ENCODE measurements at regions not wholly inside any gene's neighbourhood (a gene's known extent, or its start where the extent isn't known, plus 50 kb on each side); places are given as distances from the start of the nearest gene placed in this dataset.
A peak's percentile ranks its signal among the peaks of the same experiment; 100 is the strongest.

DNA sequence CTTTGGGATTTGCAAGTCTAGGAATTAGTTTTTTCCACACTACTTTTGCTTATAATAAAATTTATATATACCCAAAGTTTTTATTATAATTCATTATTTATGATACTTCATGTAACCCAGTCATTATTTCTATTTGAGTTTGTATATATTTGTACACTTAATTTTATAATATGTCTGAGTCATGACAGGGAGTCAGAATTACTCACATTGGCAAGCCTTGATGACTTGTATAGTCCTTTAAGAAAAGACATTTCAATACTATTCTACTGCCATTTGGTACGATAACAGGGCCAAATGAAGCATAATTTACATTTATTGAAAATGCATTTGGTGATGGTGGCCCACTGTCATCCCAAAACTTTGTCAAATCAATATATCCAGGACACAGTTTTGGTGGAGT lies 95.9 kb upstream of the UNC13C start:
- no peaks in the 10 kb centered on the region for H3K36me3 ChIP-seq
- intact Hi-C loops (cut with DNase I), result no loop called here
- DNase-seq, result no peak
- no peaks in the 10 kb centered on the region for H3K9me3 ChIP-seq
- 0 to 48% methylated on average over 1 of the region's 1 CpG for WGBS, 2 donors
- no peak overlapping the region for H3K27ac ChIP-seq
- no peak overlapping the region for H3K4me3 ChIP-seq (replicated peaks in 1 of 3)
- H3K4me1 ChIP-seq, result no peaks in the 10 kb centered on the region
- H3K27me3 ChIP-seq, result no peaks in the 10 kb centered on the region
- TF ChIP-seq POLR2A (IDR thresholded peaks at IDR 0.05), result no peak
- no peak for TF ChIP-seq CTCF (IDR thresholded peaks at IDR 0.05)

GRCh38 chr15:53880357-53880756 lies 97.9 kb upstream of the UNC13C start:
- intact Hi-C loops (cut with DNase I), result no loop called here
- TF ChIP-seq CTCF (IDR thresholded peaks at IDR 0.05), result no peak
- TF ChIP-seq POLR2A (IDR thresholded peaks at IDR 0.05), result no peak

GRCh38 chr15:53875711-53876110 lies 102.5 kb upstream of the UNC13C start:
- Histone ChIP-seq H3K4me3 (replicated peaks in 1 of 3) (no peak overlapping the region), H3K36me3 (no peaks in the 10 kb centered on the region), H3K9me3 (no peaks in the 10 kb centered on the region), H3K4me1 (no peaks in the 10 kb centered on the region), H3K27me3 (no peaks in the 10 kb centered on the region), H3K27ac (no peak overlapping the region)
- WGBS, 2 donors, result 80 to 85% methylated on average over 2 of the region's 2 CpGs
- TF ChIP-seq POLR2A (IDR thresholded peaks at IDR 0.05) (no peak), CTCF (IDR thresholded peaks at IDR 0.05) (no peak)
- DNase-seq, result no peak
- intact Hi-C loops (cut with DNase I), result no loop called here

More at GRCh38 chr15:53880357-53880756, 97.9 kb upstream of the UNC13C start:
- Histone ChIP-seq H3K4me1 (no peaks in the 10 kb centered on the region), H3K36me3 (no peaks in the 10 kb centered on the region), H3K27ac (no peak overlapping the region), H3K4me3 (replicated peaks in 1 of 3) (no peak overlapping the region), H3K27me3 (no peaks in the 10 kb centered on the region), H3K9me3 (no peaks in the 10 kb centered on the region)
- WGBS, 2 donors, result 3 to 21% methylated on average over 8 of the region's 8 CpGs
- peak; percentile 21 to 26 for DNase-seq

GRCh38 chr15:53875139-53875538 lies 103.1 kb upstream of the UNC13C start:
- TF ChIP-seq CTCF (IDR thresholded peaks at IDR 0.05) (peak in 1 of 6 experiments; percentile 17), POLR2A (IDR thresholded peaks at IDR 0.05) (no peak)
- no peaks in the 10 kb centered on the region for H3K9me3 ChIP-seq
- H3K36me3 ChIP-seq, result no peaks in the 10 kb centered on the region
- 85 to 88% methylated on average over 1 of the region's 1 CpG for whole genome bisulfite sequencing, 2 donors
- no peaks in the 10 kb centered on the region for H3K27me3 ChIP-seq
- intact Hi-C loops (cut with DNase I), result no loop called here
- no peak overlapping the region for H3K4me3 ChIP-seq (replicated peaks in 1 of 3)
- no peak for DNase-seq
- H3K4me1 ChIP-seq, result no peaks in the 10 kb centered on the region
- no peak overlapping the region for H3K27ac ChIP-seq

DNA sequence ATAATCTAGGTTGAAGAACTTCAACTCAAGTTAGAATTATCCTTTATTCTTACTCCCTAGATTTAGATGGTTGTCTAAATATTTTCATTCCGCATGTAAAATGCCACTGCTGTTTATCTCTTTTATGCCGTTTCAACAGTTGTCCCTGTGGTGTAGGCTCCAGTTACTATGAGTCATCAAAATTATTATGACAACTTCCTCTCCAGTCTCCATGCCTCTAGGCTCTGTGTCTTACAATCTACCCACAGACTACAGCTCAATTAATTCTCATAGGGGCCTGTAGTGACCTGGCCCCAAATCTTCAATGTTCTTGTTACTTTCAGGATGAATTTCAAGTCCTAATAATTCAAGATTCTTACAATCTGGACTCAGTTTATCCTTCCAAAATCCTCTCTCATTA lies 105.8 kb upstream of the UNC13C start:
- H3K27me3 ChIP-seq, result no peaks in the 10 kb centered on the region
- no peaks in the 10 kb centered on the region for H3K9me3 ChIP-seq
- WGBS, 2 donors, result 74 to 76% methylated on average over 2 of the region's 2 CpGs
- H3K4me3 ChIP-seq (replicated peaks in 1 of 3), result no peak overlapping the region
- H3K27ac ChIP-seq, result no peak overlapping the region
- H3K4me1 ChIP-seq, result no peaks in the 10 kb centered on the region
- no peak for DNase-seq
- intact Hi-C loops (cut with DNase I), result no loop called here
- TF ChIP-seq CTCF (IDR thresholded peaks at IDR 0.05), result no peak
- no peak for TF ChIP-seq POLR2A (IDR thresholded peaks at IDR 0.05)
- H3K36me3 ChIP-seq, result no peaks in the 10 kb centered on the region
